ENCODE measurements at regions not wholly inside any gene's neighbourhood (a gene's known extent, or its start where the extent isn't known, plus 50 kb on each side); places are given as distances from the start of the nearest gene placed in this dataset.
"Not testable (repeated sequence)": the region's sequence is repeated elsewhere in the genome, so short reads cannot be mapped to it uniquely, and the experiment has no call there.

DNA sequence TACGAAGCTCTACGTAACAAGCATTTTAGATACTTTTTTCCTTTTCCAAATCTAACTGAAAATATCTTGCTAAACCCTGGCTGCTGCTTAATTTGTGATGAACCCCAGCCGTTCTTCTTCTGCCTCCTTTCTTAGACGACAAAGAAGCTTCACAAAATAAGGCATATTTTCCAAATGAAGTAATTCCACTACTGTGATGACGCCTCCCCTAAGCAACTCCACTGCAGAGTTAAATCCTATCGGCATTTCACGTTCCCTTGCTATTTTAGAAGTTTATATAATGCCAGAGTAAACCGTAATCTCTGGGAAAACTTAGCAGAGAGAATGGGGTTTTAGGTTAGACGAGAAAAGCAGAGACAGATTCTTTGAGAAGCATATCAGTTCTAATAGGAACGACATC lies 683.1 kb upstream of the SALL1 start:
- DNase-seq, result no peak
- Histone ChIP-seq H3K27me3 (replicated peaks in 2 of 5; ENCODE audit: control insufficient read depth in 4 of 5, insufficient read depth in 5 of 5, low read length in 4 of 5) (no peaks in the 10 kb centered on the region), H3K9me3 (ENCODE audit: control extremely low read depth in 1 of 5, control insufficient read depth in 4 of 5, insufficient read depth in 2 of 5, low read depth in 1 of 5, low read length in 4 of 5) (no peaks in the 10 kb centered on the region), H3K4me3 (ENCODE audit: control insufficient read depth in 1 of 7, extremely low read depth in 1 of 7, insufficient read depth in 4 of 7, low read depth in 2 of 7, low read length in 6 of 7) (no peak overlapping the region), H3K4me1 (ENCODE audit: control extremely low read depth in 1 of 4, control insufficient read depth in 4 of 4, insufficient read depth in 4 of 4, low read length in 3 of 4) (no peaks in the 10 kb centered on the region), H3K36me3 (ENCODE audit: control insufficient read depth in 4 of 4, insufficient read depth in 4 of 4, low read length in 3 of 4) (no peaks in the 10 kb centered on the region), H3K27ac (ENCODE audit: insufficient read depth in 1 of 2, low read depth in 1 of 2, low read length in 2 of 2, poor library complexity in 1 of 2, severe bottlenecking in 2 of 2) (no peak overlapping the region)
- ChIA-PET POLR2A (no interaction called here), CTCF (no interaction called here)
- WGBS (ENCODE audit: insufficient coverage), result 91% methylated on average over 8 of the region's 10 CpGs

DNA sequence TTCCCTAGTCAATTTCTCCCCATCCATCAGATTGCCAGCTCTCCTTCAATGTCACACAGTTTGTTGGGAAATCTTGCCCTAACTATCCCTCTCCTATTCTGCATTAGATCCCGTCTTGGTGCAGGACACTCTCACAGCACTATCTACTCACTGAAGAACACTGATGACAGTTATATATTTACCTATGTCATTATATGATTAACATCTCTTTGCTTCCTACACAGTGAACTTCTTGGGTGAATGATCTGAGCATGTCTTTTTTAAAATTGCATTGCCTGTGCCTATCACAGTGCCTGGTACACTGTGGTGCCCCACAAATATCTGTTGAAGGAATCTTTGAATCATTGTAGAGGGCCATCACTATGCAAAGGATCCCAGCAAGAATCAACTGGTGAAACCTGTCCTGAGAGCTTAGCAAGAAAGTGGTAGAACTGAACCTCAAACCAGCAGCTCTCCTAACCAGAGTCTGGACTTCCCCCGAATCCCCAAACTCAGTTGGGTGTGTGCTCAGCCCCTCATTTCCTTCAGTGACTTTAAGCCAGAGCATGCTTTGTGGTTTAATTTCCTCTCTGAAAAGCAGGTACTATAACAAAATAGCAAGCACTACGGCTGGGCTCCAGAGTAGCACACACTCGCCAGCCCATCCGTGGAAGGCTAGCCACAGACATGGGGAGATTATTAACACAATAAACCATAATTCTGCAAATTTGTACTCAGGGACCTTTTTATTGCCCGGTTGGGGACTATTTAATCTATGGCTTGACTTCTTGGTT lies 680.7 kb upstream of the SALL1 start:
- Histone ChIP-seq H3K36me3 (ENCODE audit: control insufficient read depth in 4 of 4, insufficient read depth in 4 of 4, low read length in 3 of 4) (no peaks in the 10 kb centered on the region), H3K27ac (ENCODE audit: insufficient read depth in 1 of 2, low read depth in 1 of 2, low read length in 2 of 2, poor library complexity in 1 of 2, severe bottlenecking in 2 of 2) (no peak overlapping the region), H3K9me3 (ENCODE audit: control extremely low read depth in 1 of 5, control insufficient read depth in 4 of 5, insufficient read depth in 2 of 5, low read depth in 1 of 5, low read length in 4 of 5) (no peaks in the 10 kb centered on the region), H3K4me1 (ENCODE audit: control extremely low read depth in 1 of 4, control insufficient read depth in 4 of 4, insufficient read depth in 4 of 4, low read length in 3 of 4) (no peaks in the 10 kb centered on the region), H3K4me3 (ENCODE audit: control insufficient read depth in 1 of 7, extremely low read depth in 1 of 7, insufficient read depth in 4 of 7, low read depth in 2 of 7, low read length in 6 of 7) (no peak overlapping the region), H3K27me3 (replicated peaks in 2 of 5; ENCODE audit: control insufficient read depth in 4 of 5, insufficient read depth in 5 of 5, low read length in 4 of 5) (no peaks in the 10 kb centered on the region)
- DNase-seq, result no peak
- POLR2A ChIA-PET, result no interaction called here
- WGBS (ENCODE audit: insufficient coverage), result 76% methylated on average over 4 of the region's 6 CpGs
- CTCF ChIA-PET, result no interaction called here

DNA sequence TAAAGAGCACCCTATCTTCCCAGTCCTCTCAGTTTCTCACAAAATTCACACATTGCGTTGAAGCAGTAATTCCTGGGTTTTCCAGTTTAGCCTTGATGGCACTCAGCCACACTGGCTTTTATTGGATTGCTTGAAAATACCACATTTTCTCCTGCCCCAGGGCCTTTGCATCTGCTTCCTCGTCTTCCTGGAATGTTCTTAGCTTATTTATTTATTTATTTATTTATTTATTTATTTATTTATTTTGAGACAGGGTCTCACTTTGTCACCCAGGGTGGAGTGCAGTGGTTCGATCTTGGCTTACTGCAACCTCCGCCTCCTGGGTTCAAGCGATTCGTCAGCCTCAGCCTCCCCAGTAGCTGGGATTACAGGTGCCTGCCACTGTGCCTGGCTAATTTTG lies 680.0 kb upstream of the SALL1 start:
- CTCF ChIA-PET; H3K27ac ChIP-seq (ENCODE audit: insufficient read depth in 1 of 2, low read depth in 1 of 2, low read length in 2 of 2, poor library complexity in 1 of 2, severe bottlenecking in 2 of 2); H3K4me1 ChIP-seq (ENCODE audit: control extremely low read depth in 1 of 4, control insufficient read depth in 4 of 4, insufficient read depth in 4 of 4, low read length in 3 of 4); H3K9me3 ChIP-seq (ENCODE audit: control extremely low read depth in 1 of 5, control insufficient read depth in 4 of 5, insufficient read depth in 2 of 5, low read depth in 1 of 5, low read length in 4 of 5); H3K4me3 ChIP-seq (ENCODE audit: control insufficient read depth in 1 of 7, extremely low read depth in 1 of 7, insufficient read depth in 4 of 7, low read depth in 2 of 7, low read length in 6 of 7); DNase-seq; H3K36me3 ChIP-seq (ENCODE audit: control insufficient read depth in 4 of 4, insufficient read depth in 4 of 4, low read length in 3 of 4); H3K27me3 ChIP-seq (replicated peaks in 2 of 5; ENCODE audit: control insufficient read depth in 4 of 5, insufficient read depth in 5 of 5, low read length in 4 of 5); POLR2A ChIA-PET: not testable (repeated sequence)
- 100% methylated on average over 5 of the region's 6 CpGs for WGBS (ENCODE audit: insufficient coverage)

DNA sequence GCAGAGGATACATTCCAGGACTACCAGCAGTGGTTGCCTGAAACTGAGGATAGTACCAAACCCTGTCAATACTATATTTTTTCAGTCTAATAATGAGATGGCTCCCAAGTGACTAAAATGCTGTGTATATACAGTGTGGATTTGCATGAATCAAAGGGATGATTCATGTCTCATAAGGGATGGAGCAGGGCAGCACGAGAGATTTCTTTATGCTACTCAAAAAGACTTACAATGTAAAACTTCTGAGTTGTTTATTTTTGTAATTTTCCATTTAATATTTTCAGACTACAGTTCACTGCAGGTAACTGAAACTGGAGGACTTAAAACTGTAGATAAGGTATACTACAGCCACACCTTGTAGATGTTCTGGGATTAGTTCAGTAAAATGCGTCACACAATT lies 674.7 kb upstream of the SALL1 start:
- WGBS (ENCODE audit: insufficient coverage), result no CpG with 5 or more reads among the region's 2 CpGs
- POLR2A ChIA-PET, result no interaction called here
- H3K27me3 ChIP-seq (replicated peaks in 2 of 5; ENCODE audit: control insufficient read depth in 4 of 5, insufficient read depth in 5 of 5, low read length in 4 of 5), result no peaks in the 10 kb centered on the region
- H3K9me3 ChIP-seq (ENCODE audit: control extremely low read depth in 1 of 5, control insufficient read depth in 4 of 5, insufficient read depth in 2 of 5, low read depth in 1 of 5, low read length in 4 of 5), result no peaks in the 10 kb centered on the region
- no peaks in the 10 kb centered on the region for H3K36me3 ChIP-seq (ENCODE audit: control insufficient read depth in 4 of 4, insufficient read depth in 4 of 4, low read length in 3 of 4)
- H3K4me3 ChIP-seq (ENCODE audit: control insufficient read depth in 1 of 7, extremely low read depth in 1 of 7, insufficient read depth in 4 of 7, low read depth in 2 of 7, low read length in 6 of 7), result no peak overlapping the region
- DNase-seq, result no peak
- no peaks in the 10 kb centered on the region for H3K4me1 ChIP-seq (ENCODE audit: control extremely low read depth in 1 of 4, control insufficient read depth in 4 of 4, insufficient read depth in 4 of 4, low read length in 3 of 4)
- no peak overlapping the region for H3K27ac ChIP-seq (ENCODE audit: insufficient read depth in 1 of 2, low read depth in 1 of 2, low read length in 2 of 2, poor library complexity in 1 of 2, severe bottlenecking in 2 of 2)
- CTCF ChIA-PET, result no interaction called here

DNA sequence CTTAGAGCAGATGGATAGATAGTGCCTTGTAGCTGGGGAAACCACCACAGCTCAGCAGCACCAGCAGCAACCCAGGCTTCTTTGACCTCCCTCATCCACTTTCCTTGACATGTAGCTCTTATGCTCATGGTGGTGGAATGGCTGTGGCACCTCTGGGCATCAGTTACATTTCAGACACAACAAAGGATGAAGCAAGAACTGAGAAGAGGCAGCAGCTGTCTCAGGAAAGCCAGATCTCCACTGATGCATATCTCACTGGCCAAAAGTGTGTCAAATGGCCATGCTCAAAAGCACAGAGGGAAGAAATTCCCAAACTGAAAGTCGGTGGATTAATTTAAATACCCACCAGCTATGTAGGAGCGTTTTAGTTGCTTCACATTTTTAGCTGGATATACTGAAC lies 671.4 kb upstream of the SALL1 start:
- CTCF ChIA-PET, result interaction anchor here (0.6 kb wide), 1 partner anchor 25 kb away, joined by 3 read pairs; no protein-coding TSS in a partner anchor
- Histone ChIP-seq H3K9me3 (ENCODE audit: control extremely low read depth in 1 of 5, control insufficient read depth in 4 of 5, insufficient read depth in 2 of 5, low read depth in 1 of 5, low read length in 4 of 5) (no peaks in the 10 kb centered on the region), H3K27me3 (replicated peaks in 2 of 5; ENCODE audit: control insufficient read depth in 4 of 5, insufficient read depth in 5 of 5, low read length in 4 of 5) (no peaks in the 10 kb centered on the region), H3K27ac (ENCODE audit: insufficient read depth in 1 of 2, low read depth in 1 of 2, low read length in 2 of 2, poor library complexity in 1 of 2, severe bottlenecking in 2 of 2) (no peak overlapping the region), H3K4me3 (ENCODE audit: control insufficient read depth in 1 of 7, extremely low read depth in 1 of 7, insufficient read depth in 4 of 7, low read depth in 2 of 7, low read length in 6 of 7) (no peak overlapping the region), H3K36me3 (ENCODE audit: control insufficient read depth in 4 of 4, insufficient read depth in 4 of 4, low read length in 3 of 4) (no peaks in the 10 kb centered on the region), H3K4me1 (ENCODE audit: control extremely low read depth in 1 of 4, control insufficient read depth in 4 of 4, insufficient read depth in 4 of 4, low read length in 3 of 4) (no peaks in the 10 kb centered on the region)
- 71% methylated on average over 1 of the region's 2 CpGs for WGBS (ENCODE audit: insufficient coverage)
- DNase-seq, result no peak
- POLR2A ChIA-PET, result no interaction called here

DNA sequence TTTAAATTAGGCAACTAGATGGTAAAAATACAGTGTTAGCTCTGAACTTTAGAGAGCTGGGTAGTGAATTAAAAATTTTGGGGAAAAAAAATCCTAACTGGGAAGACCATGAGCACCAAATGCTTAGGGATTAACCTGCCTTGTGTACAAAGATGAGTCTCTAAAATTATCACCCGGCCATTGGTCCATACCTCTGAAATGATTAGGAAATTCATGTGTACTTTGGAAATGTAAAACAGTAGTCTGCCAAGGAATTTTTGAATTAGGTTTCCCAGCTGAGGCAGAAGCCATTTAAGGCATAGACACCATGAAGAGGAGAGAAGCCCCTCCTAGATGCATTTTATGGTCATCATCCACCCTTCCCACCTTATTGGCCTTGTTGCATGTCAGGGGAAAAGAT lies 670.5 kb upstream of the SALL1 start:
- DNase-seq, result no peak
- H3K4me3 ChIP-seq (ENCODE audit: control insufficient read depth in 1 of 7, extremely low read depth in 1 of 7, insufficient read depth in 4 of 7, low read depth in 2 of 7, low read length in 6 of 7), result no peak overlapping the region
- H3K36me3 ChIP-seq (ENCODE audit: control insufficient read depth in 4 of 4, insufficient read depth in 4 of 4, low read length in 3 of 4), result no peaks in the 10 kb centered on the region
- CTCF ChIA-PET, result no interaction called here
- H3K9me3 ChIP-seq (ENCODE audit: control extremely low read depth in 1 of 5, control insufficient read depth in 4 of 5, insufficient read depth in 2 of 5, low read depth in 1 of 5, low read length in 4 of 5), result no peaks in the 10 kb centered on the region
- no peaks in the 10 kb centered on the region for H3K27me3 ChIP-seq (replicated peaks in 2 of 5; ENCODE audit: control insufficient read depth in 4 of 5, insufficient read depth in 5 of 5, low read length in 4 of 5)
- POLR2A ChIA-PET, result no interaction called here
- WGBS (ENCODE audit: insufficient coverage), result 88% methylated on average over 1 of the region's 1 CpG
- no peak overlapping the region for H3K27ac ChIP-seq (ENCODE audit: insufficient read depth in 1 of 2, low read depth in 1 of 2, low read length in 2 of 2, poor library complexity in 1 of 2, severe bottlenecking in 2 of 2)
- H3K4me1 ChIP-seq (ENCODE audit: control extremely low read depth in 1 of 4, control insufficient read depth in 4 of 4, insufficient read depth in 4 of 4, low read length in 3 of 4), result no peaks in the 10 kb centered on the region

DNA sequence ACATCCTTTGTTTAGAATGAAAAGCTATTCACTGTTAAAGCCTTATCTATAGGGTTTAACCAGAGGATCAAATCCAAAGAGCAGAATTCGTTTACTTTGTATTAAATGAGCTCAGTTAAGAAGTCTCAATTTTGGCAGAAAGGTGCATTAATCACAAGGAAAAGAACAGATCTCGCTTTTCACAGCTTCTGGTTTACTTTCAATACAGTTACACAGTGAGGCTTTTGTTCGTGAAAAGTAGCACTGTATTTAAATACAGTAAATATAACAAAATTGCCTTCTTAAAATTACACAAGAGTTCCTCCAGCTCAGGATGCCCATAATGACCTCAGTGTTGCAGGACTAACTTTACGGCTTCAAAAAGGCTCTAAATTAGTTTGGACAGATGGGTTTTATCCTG lies 669.1 kb upstream of the SALL1 start:
- H3K4me1 ChIP-seq (ENCODE audit: control extremely low read depth in 1 of 4, control insufficient read depth in 4 of 4, insufficient read depth in 4 of 4, low read length in 3 of 4), result no peaks in the 10 kb centered on the region
- no peaks in the 10 kb centered on the region for H3K9me3 ChIP-seq (ENCODE audit: control extremely low read depth in 1 of 5, control insufficient read depth in 4 of 5, insufficient read depth in 2 of 5, low read depth in 1 of 5, low read length in 4 of 5)
- no peak overlapping the region for H3K27ac ChIP-seq (ENCODE audit: insufficient read depth in 1 of 2, low read depth in 1 of 2, low read length in 2 of 2, poor library complexity in 1 of 2, severe bottlenecking in 2 of 2)
- no peak overlapping the region for H3K4me3 ChIP-seq (ENCODE audit: control insufficient read depth in 1 of 7, extremely low read depth in 1 of 7, insufficient read depth in 4 of 7, low read depth in 2 of 7, low read length in 6 of 7)
- DNase-seq, result no peak
- H3K27me3 ChIP-seq (replicated peaks in 2 of 5; ENCODE audit: control insufficient read depth in 4 of 5, insufficient read depth in 5 of 5, low read length in 4 of 5), result no peaks in the 10 kb centered on the region
- WGBS (ENCODE audit: insufficient coverage), result 60% methylated on average over 2 of the region's 4 CpGs
- ChIA-PET POLR2A (no interaction called here), CTCF (interaction anchor here (1.4 kb wide), 1 partner anchor 10 kb away, joined by 5 read pairs; no protein-coding TSS in a partner anchor)
- H3K36me3 ChIP-seq (ENCODE audit: control insufficient read depth in 4 of 4, insufficient read depth in 4 of 4, low read length in 3 of 4), result no peaks in the 10 kb centered on the region

All from common myeloid progenitor, CD34-positive (primary cell).